ENCODE measurements at regions not wholly inside any gene's neighbourhood (a gene's known extent, or its start where the extent isn't known, plus 50 kb on each side); places are given as distances from the start of the nearest gene placed in this dataset.

GRCh38 chr9:88684046-88684445 lies 149.1 kb downstream of the NXNL2 start:
- no peak for DNase-seq
- Histone ChIP-seq H3K9me3 (no peaks in the 10 kb centered on the region), H3K27ac (no peak overlapping the region), H3K4me3 (no peak overlapping the region), H3K4me1 (peaks cover 6 to 9% of the 10 kb centered on the region in 2 donors), H3K36me3 (no peaks in the 10 kb centered on the region), H3K27me3 (no peaks in the 10 kb centered on the region)
- no peak for TF ChIP-seq POLR2A (IDR thresholded peaks at IDR 0.05)
- TF ChIP-seq, protein P1, sequence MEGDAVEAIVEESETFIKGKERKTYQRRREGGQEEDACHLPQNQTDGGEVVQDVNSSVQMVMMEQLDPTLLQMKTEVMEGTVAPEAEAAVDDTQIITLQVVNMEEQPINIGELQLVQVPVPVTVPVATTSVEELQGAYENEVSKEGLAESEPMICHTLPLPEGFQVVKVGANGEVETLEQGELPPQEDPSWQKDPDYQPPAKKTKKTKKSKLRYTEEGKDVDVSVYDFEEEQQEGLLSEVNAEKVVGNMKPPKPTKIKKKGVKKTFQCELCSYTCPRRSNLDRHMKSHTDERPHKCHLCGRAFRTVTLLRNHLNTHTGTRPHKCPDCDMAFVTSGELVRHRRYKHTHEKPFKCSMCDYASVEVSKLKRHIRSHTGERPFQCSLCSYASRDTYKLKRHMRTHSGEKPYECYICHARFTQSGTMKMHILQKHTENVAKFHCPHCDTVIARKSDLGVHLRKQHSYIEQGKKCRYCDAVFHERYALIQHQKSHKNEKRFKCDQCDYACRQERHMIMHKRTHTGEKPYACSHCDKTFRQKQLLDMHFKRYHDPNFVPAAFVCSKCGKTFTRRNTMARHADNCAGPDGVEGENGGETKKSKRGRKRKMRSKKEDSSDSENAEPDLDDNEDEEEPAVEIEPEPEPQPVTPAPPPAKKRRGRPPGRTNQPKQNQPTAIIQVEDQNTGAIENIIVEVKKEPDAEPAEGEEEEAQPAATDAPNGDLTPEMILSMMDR (IDR thresholded peaks at IDR 0.05), result no peak
- intact Hi-C loops (cut with DNase I; ENCODE audit: low total_unique reads), result no loop called here

DNA sequence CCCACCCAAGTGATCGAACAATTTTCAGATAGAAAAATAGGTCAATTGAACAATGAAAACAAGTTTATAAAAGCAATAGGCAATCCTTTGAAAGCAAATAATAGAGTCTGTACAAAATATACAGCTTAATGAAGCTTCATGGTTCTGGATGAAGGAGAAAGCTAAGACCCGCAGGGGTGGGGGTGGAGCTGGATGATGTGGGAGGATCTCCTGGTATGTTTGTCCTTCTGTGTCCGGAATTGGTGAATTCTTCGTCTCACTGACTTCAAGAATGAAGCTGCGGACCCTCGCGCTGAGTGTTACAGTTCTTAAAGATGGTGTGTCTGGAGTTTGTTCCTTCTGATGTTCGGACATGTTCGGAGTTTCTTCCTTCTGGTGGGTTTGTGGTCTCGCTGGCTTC lies 149.9 kb downstream of the NXNL2 start:
- TF ChIP-seq POLR2A (IDR thresholded peaks at IDR 0.05), result no peak
- TF ChIP-seq, protein P1 (IDR thresholded peaks at IDR 0.05), result no peak
- intact Hi-C loops (cut with DNase I; ENCODE audit: low total_unique reads), result no loop called here

GRCh38 chr9:88685966-88686365 lies 151.0 kb downstream of the NXNL2 start:
- Histone ChIP-seq H3K36me3 (no peaks in the 10 kb centered on the region), H3K9me3 (no peaks in the 10 kb centered on the region), H3K4me1 (peaks cover 0 to 7% of the 10 kb centered on the region in 2 donors), H3K27me3 (no peaks in the 10 kb centered on the region), H3K4me3 (no peak overlapping the region), H3K27ac (no peak overlapping the region)
- DNase-seq, result no peak
- TF ChIP-seq, protein P1 (IDR thresholded peaks at IDR 0.05), result no peak
- no peak for TF ChIP-seq POLR2A (IDR thresholded peaks at IDR 0.05)
- intact Hi-C loops (cut with DNase I; ENCODE audit: low total_unique reads), result no loop called here

More for the DNA sequence above, 149.9 kb downstream of the NXNL2 start:
- Histone ChIP-seq H3K4me1 (peaks cover 6 to 9% of the 10 kb centered on the region in 2 donors), H3K27ac (no peak overlapping the region), H3K36me3 (no peaks in the 10 kb centered on the region), H3K9me3 (no peaks in the 10 kb centered on the region), H3K4me3 (no peak overlapping the region), H3K27me3 (no peaks in the 10 kb centered on the region)
- no peak for DNase-seq

- Histone ChIP-seq H3K27ac (no peak overlapping the region), H3K4me1 (no peaks in the 10 kb centered on the region), H3K27me3 (no peaks in the 10 kb centered on the region), H3K9me3 (no peaks in the 10 kb centered on the region), H3K4me3 (no peak overlapping the region), H3K36me3 (no peaks in the 10 kb centered on the region)
- no peak for DNase-seq
- intact Hi-C loops (cut with DNase I; ENCODE audit: low total_unique reads), result no loop called here
- no peak for TF ChIP-seq POLR2A (IDR thresholded peaks at IDR 0.05)
- TF ChIP-seq, protein P1 (IDR thresholded peaks at IDR 0.05), result no peak
These were observed 154.7 kb downstream of the NXNL2 start for GRCh38 chr9:88689509-88690298.

DNA sequence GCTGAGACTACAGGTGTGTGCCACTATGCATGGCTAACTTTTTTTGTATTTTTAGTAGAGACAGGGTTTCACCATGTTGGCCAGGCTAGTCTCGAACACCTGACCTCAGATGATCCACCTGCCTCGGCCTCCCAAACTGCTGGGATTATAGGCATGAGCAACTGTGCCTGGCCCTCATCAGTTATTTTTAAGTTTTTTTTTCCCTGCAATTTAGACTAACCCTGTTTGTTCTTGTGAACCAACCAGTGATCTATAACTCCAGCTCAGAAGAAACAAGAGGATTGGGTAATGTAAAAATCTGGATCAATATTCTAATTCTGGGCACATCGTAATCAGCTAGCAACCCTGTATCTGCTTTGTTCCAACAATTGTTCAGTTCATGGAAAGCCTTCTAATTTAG lies 155.7 kb downstream of the NXNL2 start:
- Histone ChIP-seq H3K27me3 (no peaks in the 10 kb centered on the region), H3K27ac (no peak overlapping the region), H3K9me3 (no peaks in the 10 kb centered on the region), H3K36me3 (no peaks in the 10 kb centered on the region), H3K4me3 (no peak overlapping the region), H3K4me1 (no peaks in the 10 kb centered on the region)
- no peak for DNase-seq
- TF ChIP-seq POLR2A (IDR thresholded peaks at IDR 0.05), result no peak
- TF ChIP-seq, protein P1 (IDR thresholded peaks at IDR 0.05), result no peak
- intact Hi-C loops (cut with DNase I; ENCODE audit: low total_unique reads), result no loop called here
